RWPE1 (cell line): ENCODE measurements at regions not wholly inside any gene's neighbourhood (a gene's known extent, or its start where the extent isn't known, plus 50 kb on each side); places are given as distances from the start of the nearest gene placed in this dataset.
"Not testable (repeated sequence)": the region's sequence is repeated elsewhere in the genome, so short reads cannot be mapped to it uniquely, and the experiment has no call there.

Source experiments
- CTCF ChIA-PET: fragments of 350-600 bp; sonication (Branson Sonifier 250); formaldehyde crosslinking; extraction: SDS; loops from one replicate; lab custom pipeline; 2021; lab: Yijun Ruan, JAX
- POLR2A ChIA-PET: fragments of 400-600 bp; formaldehyde crosslinking; extraction: SDS; loops from one replicate; lab custom pipeline; 2020; ENCODE audit warnings: antibody characterized with exemption; ENCODE audit not compliant: low non-redundant PET; lab: Yijun Ruan, JAX
- DNase-seq: peaks from one replicate; pipeline ENCODE4 v3.0.0; 2012; ENCODE audit warnings: low spot score
- H3K27ac ChIP-seq: fragments of 450-650 bp; 2 replicates; pipeline ENCODE4 v1.5.1; 2017
- TF ChIP-seq, protein P1 (sequence below): fragments of 450-650 bp; conservative IDR thresholded peaks from 2 replicates; pipeline ENCODE4 v1.5.1; 2017; ENCODE audit warnings: low read depth, mild to moderate bottlenecking

DNA sequence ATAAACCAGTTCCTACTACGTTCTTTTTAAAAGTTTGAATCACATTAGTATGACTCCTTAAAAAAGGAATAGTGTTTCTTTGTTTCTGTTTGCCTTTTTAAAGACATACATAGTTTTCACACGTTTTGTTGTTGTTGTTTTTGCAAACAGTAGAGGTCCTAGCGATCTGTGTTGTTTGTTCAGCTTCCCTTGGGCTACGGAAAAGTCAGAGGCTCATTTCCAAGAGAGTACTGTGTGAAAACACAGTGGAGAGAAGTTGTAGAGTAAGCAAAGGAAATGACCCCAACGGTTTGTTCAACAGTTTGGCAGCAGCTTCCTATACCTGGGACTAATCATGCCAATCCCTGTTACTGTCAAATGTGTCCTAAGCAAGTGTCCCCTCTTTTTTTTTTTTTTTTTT lies 87.1 kb upstream of the STEAP1 start:
- no peak overlapping the region for H3K27ac ChIP-seq
- POLR2A ChIA-PET, result no interaction called here
- DNase-seq, result no peak
- CTCF ChIA-PET, result interaction anchor here (0.6 to 0.7 kb wide), 2 partner anchors 341 to 511 kb away, joined by 3 to 4 read pairs; no protein-coding TSS in a partner anchor
- TF ChIP-seq, protein P1, sequence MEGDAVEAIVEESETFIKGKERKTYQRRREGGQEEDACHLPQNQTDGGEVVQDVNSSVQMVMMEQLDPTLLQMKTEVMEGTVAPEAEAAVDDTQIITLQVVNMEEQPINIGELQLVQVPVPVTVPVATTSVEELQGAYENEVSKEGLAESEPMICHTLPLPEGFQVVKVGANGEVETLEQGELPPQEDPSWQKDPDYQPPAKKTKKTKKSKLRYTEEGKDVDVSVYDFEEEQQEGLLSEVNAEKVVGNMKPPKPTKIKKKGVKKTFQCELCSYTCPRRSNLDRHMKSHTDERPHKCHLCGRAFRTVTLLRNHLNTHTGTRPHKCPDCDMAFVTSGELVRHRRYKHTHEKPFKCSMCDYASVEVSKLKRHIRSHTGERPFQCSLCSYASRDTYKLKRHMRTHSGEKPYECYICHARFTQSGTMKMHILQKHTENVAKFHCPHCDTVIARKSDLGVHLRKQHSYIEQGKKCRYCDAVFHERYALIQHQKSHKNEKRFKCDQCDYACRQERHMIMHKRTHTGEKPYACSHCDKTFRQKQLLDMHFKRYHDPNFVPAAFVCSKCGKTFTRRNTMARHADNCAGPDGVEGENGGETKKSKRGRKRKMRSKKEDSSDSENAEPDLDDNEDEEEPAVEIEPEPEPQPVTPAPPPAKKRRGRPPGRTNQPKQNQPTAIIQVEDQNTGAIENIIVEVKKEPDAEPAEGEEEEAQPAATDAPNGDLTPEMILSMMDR, result no peak

DNA sequence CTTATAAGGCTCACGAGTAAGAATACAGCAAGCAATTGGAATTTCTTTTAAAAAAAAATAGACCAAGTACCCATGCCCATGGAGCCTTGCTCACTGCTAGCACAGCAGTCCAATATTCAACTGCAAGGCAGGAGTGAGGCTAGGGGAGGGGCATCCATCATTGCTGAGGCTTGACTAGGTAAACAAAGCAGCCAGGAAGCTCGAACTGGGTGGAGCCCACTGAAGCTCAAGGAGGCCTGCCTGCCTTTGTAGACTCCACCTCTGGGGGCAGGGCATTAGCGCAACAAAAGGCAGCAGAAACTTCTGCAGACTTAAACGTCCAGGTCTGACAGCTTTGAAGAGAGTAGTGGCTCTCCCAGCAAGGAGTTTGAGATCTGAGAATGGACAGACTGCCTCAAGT lies 84.0 kb upstream of the STEAP1 start:
- H3K27ac ChIP-seq, POLR2A ChIA-PET, DNase-seq, CTCF ChIA-PET: not testable (repeated sequence)

DNA sequence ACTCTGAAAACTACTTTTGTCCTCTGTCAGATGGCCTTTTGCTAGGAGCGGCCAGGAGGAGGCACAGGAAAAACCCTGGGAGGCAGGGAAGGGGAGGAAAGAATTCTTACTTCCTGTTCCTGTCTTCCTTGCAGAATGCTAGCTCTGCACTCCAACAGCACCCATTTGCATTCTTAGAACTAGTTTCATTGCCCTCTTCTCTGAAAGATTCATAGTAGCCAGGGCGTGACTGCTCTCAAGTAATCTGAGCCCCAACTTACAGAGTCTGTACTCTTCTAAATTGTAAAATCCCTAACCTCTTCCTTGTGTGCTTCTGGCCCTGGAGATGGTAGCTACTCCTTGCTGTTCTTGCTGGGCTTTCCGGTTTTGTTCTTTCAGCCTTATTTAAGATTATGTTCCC lies 75.3 kb upstream of the STEAP1 start:
- TF ChIP-seq, protein P1, result no peak
- ChIA-PET POLR2A (no interaction called here), CTCF (no interaction called here)
- DNase-seq, result no peak
- H3K27ac ChIP-seq, result no peak overlapping the region

DNA sequence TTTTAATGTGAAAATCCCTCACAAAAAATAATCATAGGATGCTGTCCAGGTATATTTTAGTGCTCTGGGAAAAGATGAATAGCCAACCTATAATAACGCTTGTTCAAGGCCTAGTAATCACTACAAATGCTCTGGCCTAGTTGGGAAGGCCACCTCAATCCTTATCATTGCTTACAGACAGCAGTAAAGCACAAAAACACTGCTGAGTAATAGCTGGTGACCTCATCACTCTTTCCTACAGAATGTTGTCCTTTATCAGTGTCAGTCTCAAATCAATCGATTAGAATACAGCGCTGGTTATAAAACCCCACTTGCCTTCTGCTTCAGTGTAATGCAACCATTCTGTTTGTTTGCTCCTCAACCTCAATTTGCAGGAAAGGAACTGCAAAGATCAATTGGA lies 72.6 kb upstream of the STEAP1 start:
- no peak overlapping the region for H3K27ac ChIP-seq
- DNase-seq, result no peak
- CTCF ChIA-PET, result no interaction called here
- POLR2A ChIA-PET, result no interaction called here
- TF ChIP-seq, protein P1, result no peak

DNA sequence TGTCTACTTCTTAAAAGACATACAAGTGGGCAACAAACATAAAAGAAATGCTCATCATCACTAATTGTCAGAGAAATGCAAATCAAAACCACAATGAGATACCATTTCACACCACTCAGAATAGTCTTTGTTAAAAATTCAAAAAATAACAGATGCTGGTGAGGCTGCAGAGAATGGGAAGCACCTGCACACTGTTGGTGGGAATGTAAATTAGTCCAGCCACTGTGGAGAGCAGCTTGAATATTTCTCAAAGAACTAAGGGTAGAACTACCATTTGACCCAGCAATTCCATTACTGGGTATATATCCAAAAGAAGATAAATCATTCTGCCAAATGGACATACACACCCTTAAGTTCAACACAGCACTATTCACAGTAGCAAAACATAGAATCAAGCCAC lies 61.8 kb upstream of the STEAP1 start:
- H3K27ac ChIP-seq, result no peak overlapping the region
- TF ChIP-seq, protein P1, result no peak
- CTCF ChIA-PET, result no interaction called here
- no peak for DNase-seq
- POLR2A ChIA-PET, result no interaction called here

DNA sequence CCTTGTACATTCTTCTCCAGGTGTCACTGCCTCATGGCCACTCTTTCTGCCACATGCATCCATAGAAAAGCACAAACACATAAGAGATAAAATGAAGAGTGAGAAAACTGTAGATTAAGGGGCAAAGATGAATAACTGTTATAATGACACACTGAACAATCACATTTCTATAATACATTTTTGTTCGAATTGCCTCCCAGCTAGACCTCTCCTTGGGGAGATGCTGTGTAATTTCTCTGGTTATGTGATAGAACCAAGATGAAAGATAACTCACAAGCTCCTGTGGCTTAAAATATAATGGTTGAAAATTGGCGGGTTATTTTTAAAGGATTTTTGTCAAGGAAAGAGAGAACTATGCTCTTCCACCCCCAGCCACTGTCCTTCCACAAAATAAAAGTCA lies 60.2 kb upstream of the STEAP1 start:
- TF ChIP-seq, protein P1, result no peak
- ChIA-PET CTCF (no interaction called here), POLR2A (no interaction called here)
- no peak for DNase-seq
- no peak overlapping the region for H3K27ac ChIP-seq
